Natural killer cell (primary cell): ENCODE measurements at regions not wholly inside any gene's neighbourhood (a gene's known extent, or its start where the extent isn't known, plus 50 kb on each side); places are given as distances from the start of the nearest gene placed in this dataset.

Experiments used
- ATAC-seq, 3 donors: fragments of 150-1000 bp in 2 of 3; fragments of 200-7000 bp in 1 of 3; cut with Tn5 transposase; 1 replicate in 1 of 3; 2 replicates in 2 of 3; pipeline ENCODE4 v1.10.0; 2021; ENCODE audit warnings: mild to moderate bottlenecking in 2 of 3, moderate library complexity in 2 of 3
- DNase-seq, 2 donors: peaks; one replicate each; pipeline versions ENCODE4 v3.0.0 to v3.0.0-alpha.2; 2013 to 2021; ENCODE audit warnings: mixed read lengths in 1 of 2
- H3K27ac ChIP-seq: one replicate; pipeline ENCODE4 v1.5.1; 2013; ENCODE audit warnings: mild to moderate bottlenecking, low read length
- H3K27me3 ChIP-seq: one replicate; pipeline ENCODE4 v1.6.1; 2013; ENCODE audit warnings: low read length; ENCODE audit not compliant: control insufficient read depth, insufficient read depth
- H3K36me3 ChIP-seq: one replicate; pipeline ENCODE4 v1.6.1; 2013; ENCODE audit warnings: low read length; ENCODE audit not compliant: control insufficient read depth, insufficient read depth
- H3K4me1 ChIP-seq: one replicate; pipeline ENCODE4 v1.6.1; 2013; ENCODE audit warnings: low read length; ENCODE audit not compliant: control insufficient read depth, insufficient read depth
- H3K4me3 ChIP-seq: one replicate; pipeline ENCODE4 v1.5.1; 2013; ENCODE audit warnings: low read length
- H3K9me3 ChIP-seq: one replicate; pipeline ENCODE4 v1.6.1; 2013; ENCODE audit warnings: low read length; ENCODE audit not compliant: control insufficient read depth, insufficient read depth
- H3K27ac Mint-ChIP-seq, 2 donors: one replicate each; pipeline ENCODE4 v1.8.0; 2022; ENCODE audit warnings: mild to moderate bottlenecking in 2 of 2, mixed read lengths in 2 of 2, moderate library complexity in 1 of 2
- H3K27me3 Mint-ChIP-seq, 2 donors: one replicate each; pipeline ENCODE4 v1.8.0; 2022; ENCODE audit warnings: low read depth in 2 of 2, mixed read lengths in 2 of 2
- H3K36me3 Mint-ChIP-seq: one replicate; pipeline ENCODE4 v1.8.0; 2022; ENCODE audit warnings: mixed read lengths
- H3K4me1 Mint-ChIP-seq, 2 donors: one replicate each; pipeline ENCODE4 v1.8.0; 2022; ENCODE audit warnings: mixed read lengths in 2 of 2
- H3K4me3 Mint-ChIP-seq: one replicate; pipeline ENCODE4 v1.8.0; 2022; ENCODE audit warnings: mild to moderate bottlenecking, moderate library complexity, mixed read lengths
- H3K9me3 Mint-ChIP-seq, 2 donors: one replicate each; pipeline ENCODE4 v1.8.0; 2022; ENCODE audit warnings: mixed read lengths in 2 of 2
- CTCF ChIP-seq: fragments of 200-600 bp; IDR thresholded peaks from one replicate; pipeline ENCODE4 v1.8.0; 2022; ENCODE audit warnings: antibody characterized with exemption
- WGBS: methylation state at CpG from one replicate; pipeline ENCODE4 v1.1.7; 2013; ENCODE audit warnings: missing lambda C conversion rate; ENCODE audit not compliant: insufficient coverage; 5-methylcytosine and 5-hydroxymethylcytosine counted together
- intact Hi-C: fragments of 100-400 bp; cut with micrococcal nuclease; formaldehyde crosslinking; loops from one replicate; pipeline ENCODE4 v1.14.2; 2022

- ATAC-seq (no peak), DNase-seq (no peak)
- Mint-ChIP-seq H3K9me3 (peaks cover 0 to 3% of the 10 kb centered on the region in 2 donors), H3K4me1 (no peaks in the 10 kb centered on the region), H3K36me3 (no peaks in the 10 kb centered on the region), H3K4me3 (no peak overlapping the region), H3K27me3 (peaks cover 13 to 65% of the 10 kb centered on the region in 2 donors), H3K27ac (no peak overlapping the region)
- intact Hi-C loops = no loop called here
- Histone ChIP-seq H3K27ac (no peak overlapping the region), H3K36me3 (no peaks in the 10 kb centered on the region), H3K9me3 (no peaks in the 10 kb centered on the region), H3K27me3 (no peaks in the 10 kb centered on the region), H3K4me1 (no peaks in the 10 kb centered on the region), H3K4me3 (no peak overlapping the region)
- 87% methylated on average over 5 of the region's 5 CpGs for WGBS
- TF ChIP-seq CTCF = no peak
Measured at GRCh38 chr10:120300513-120300912, 156.5 kb upstream of the PLPP4 start.

GRCh38 chr10:120308589-120308988 lies 148.4 kb upstream of the PLPP4 start:
- no peaks in the 10 kb centered on the region for H3K36me3 ChIP-seq
- Mint-ChIP-seq H3K4me3 (no peak overlapping the region), H3K36me3 (no peaks in the 10 kb centered on the region), H3K27ac (no peak overlapping the region), H3K9me3 (peaks cover 0 to 3% of the 10 kb centered on the region in 2 donors), H3K27me3 (peaks cover 17 to 56% of the 10 kb centered on the region in 2 donors), H3K4me1 (no peaks in the 10 kb centered on the region)
- H3K4me3 ChIP-seq = no peak overlapping the region
- H3K4me1 ChIP-seq = no peaks in the 10 kb centered on the region
- H3K27me3 ChIP-seq = peaks cover 2% of the 10 kb centered on the region
- TF ChIP-seq CTCF = no peak
- DNase-seq (no peak), ATAC-seq (no peak)
- WGBS = 89% methylated on average over 3 of the region's 3 CpGs
- intact Hi-C loops = no loop called here
- H3K27ac ChIP-seq = no peak overlapping the region
- no peaks in the 10 kb centered on the region for H3K9me3 ChIP-seq

GRCh38 chr10:120313715-120314114 lies 143.3 kb upstream of the PLPP4 start:
- peaks cover 14 to 21% of the 10 kb centered on the region in 2 donors for H3K27me3 Mint-ChIP-seq

More at GRCh38 chr10:120313715-120314114, 143.3 kb upstream of the PLPP4 start:
- Histone ChIP-seq H3K36me3 (no peaks in the 10 kb centered on the region), H3K27ac (no peak overlapping the region), H3K4me1 (no peaks in the 10 kb centered on the region), H3K27me3 (no peaks in the 10 kb centered on the region), H3K4me3 (no peak overlapping the region), H3K9me3 (no peaks in the 10 kb centered on the region)
- DNase-seq = no peak
- no peak for TF ChIP-seq CTCF
- no peak for ATAC-seq
- no peaks in the 10 kb centered on the region for H3K36me3 Mint-ChIP-seq
- no CpG with 5 or more reads among the region's 2 CpGs for WGBS
- H3K4me3 Mint-ChIP-seq = no peak overlapping the region
- intact Hi-C loops = no loop called here
- no peaks in the 10 kb centered on the region for H3K9me3 Mint-ChIP-seq
- no peaks in the 10 kb centered on the region for H3K4me1 Mint-ChIP-seq
- no peak overlapping the region for H3K27ac Mint-ChIP-seq
